ENCODE measurements at regions not wholly inside any gene's neighbourhood (a gene's known extent, or its start where the extent isn't known, plus 50 kb on each side); places are given as distances from the start of the nearest gene placed in this dataset.

DNA sequence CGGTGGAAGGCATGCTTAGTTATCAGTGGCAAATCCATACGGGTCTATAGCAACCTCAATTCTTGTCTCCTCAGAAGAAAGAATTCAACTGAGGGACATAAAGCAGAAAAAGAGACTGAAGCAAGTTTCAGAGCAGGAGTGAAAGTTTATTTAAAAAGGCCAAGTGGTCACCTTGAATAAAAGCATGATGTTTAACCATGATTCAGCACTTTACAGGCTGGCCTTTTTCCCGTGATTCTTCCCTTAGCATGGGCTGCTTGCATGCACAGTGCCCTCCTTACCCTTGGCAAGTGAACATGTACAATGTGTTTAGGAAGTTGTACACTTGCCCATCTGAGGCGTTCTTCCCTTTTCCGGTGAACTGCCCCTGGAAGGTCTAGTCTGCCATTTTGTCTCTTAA, 225.3 kb downstream of the ATP23 start:
- DNase-seq, result no peak
- intact Hi-C loops (cut with DNase I), result no loop called here
- no peaks in the 10 kb centered on the region for H3K9me3 ChIP-seq
- H3K27me3 ChIP-seq (ENCODE audit: low read depth), result no peaks in the 10 kb centered on the region
- TF ChIP-seq, protein P1, sequence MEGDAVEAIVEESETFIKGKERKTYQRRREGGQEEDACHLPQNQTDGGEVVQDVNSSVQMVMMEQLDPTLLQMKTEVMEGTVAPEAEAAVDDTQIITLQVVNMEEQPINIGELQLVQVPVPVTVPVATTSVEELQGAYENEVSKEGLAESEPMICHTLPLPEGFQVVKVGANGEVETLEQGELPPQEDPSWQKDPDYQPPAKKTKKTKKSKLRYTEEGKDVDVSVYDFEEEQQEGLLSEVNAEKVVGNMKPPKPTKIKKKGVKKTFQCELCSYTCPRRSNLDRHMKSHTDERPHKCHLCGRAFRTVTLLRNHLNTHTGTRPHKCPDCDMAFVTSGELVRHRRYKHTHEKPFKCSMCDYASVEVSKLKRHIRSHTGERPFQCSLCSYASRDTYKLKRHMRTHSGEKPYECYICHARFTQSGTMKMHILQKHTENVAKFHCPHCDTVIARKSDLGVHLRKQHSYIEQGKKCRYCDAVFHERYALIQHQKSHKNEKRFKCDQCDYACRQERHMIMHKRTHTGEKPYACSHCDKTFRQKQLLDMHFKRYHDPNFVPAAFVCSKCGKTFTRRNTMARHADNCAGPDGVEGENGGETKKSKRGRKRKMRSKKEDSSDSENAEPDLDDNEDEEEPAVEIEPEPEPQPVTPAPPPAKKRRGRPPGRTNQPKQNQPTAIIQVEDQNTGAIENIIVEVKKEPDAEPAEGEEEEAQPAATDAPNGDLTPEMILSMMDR (IDR thresholded peaks at IDR 0.05), result no peak
- H3K4me3 ChIP-seq, result no peak overlapping the region
- no peak for ATAC-seq
- H3K36me3 ChIP-seq, result no peaks in the 10 kb centered on the region
- no peak overlapping the region for H3K27ac ChIP-seq
- no peaks in the 10 kb centered on the region for H3K4me1 ChIP-seq

DNA sequence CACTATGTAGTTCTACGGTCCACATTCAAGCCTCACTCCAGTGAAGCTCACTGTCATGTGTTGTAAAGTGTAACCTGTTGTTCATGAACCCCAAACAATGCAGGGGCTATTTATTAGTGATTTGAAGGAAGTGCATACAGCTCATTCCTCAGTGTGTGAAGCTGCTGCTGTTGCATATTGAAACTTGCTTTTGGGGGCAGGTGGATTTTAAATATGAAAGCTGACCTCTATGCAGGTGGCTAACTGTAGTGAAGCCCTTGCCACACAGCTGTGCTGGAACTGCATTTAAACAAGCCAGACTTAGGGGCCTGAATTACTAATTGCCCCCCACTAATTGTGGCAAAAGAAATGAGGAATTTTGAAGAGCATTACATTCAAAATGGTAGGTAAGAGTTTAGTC, 226.3 kb downstream of the ATP23 start:
- Histone ChIP-seq H3K9me3 (no peaks in the 10 kb centered on the region), H3K27ac (no peak overlapping the region), H3K4me3 (no peak overlapping the region), H3K36me3 (no peaks in the 10 kb centered on the region), H3K4me1 (no peaks in the 10 kb centered on the region), H3K27me3 (ENCODE audit: low read depth) (no peaks in the 10 kb centered on the region)
- intact Hi-C loops (cut with DNase I), result no loop called here
- TF ChIP-seq, protein P1 (IDR thresholded peaks at IDR 0.05), result no peak
- ATAC-seq (no peak), DNase-seq (no peak)

DNA sequence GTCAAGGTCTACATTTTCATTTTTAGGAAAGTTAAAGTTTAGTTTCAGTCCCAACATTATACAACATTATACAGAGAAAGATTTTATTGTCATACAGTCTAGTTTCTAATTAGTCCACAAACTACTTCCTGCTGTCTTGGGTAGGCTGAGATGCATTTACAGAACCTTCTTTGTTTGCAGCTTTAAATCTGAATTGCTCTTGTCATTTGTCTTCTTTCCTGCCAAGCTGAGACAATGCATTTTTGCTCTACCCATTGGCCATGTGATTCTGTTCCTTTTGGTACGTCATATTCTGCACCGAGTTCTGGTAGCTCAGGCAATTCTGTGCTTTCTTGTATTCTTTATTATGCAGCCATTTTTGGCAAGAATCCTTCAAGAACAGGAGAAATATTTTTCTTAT, 228.5 kb downstream of the ATP23 start:
- H3K36me3 ChIP-seq, result no peaks in the 10 kb centered on the region
- no peak for DNase-seq
- no peaks in the 10 kb centered on the region for H3K27me3 ChIP-seq (ENCODE audit: low read depth)
- H3K4me3 ChIP-seq, result no peak overlapping the region
- H3K4me1 ChIP-seq, result no peaks in the 10 kb centered on the region
- TF ChIP-seq, protein P1 (IDR thresholded peaks at IDR 0.05), result no peak
- intact Hi-C loops (cut with DNase I), result no loop called here
- no peak overlapping the region for H3K27ac ChIP-seq
- H3K9me3 ChIP-seq, result no peaks in the 10 kb centered on the region
- ATAC-seq, result no peak

GRCh38 chr12:58171914-58172313, 230.5 kb downstream of the ATP23 start:
- TF ChIP-seq, protein P1 (IDR thresholded peaks at IDR 0.05), result no peak
- no peaks in the 10 kb centered on the region for H3K36me3 ChIP-seq
- ATAC-seq (no peak), DNase-seq (no peak)
- H3K27ac ChIP-seq, result no peak overlapping the region
- no peaks in the 10 kb centered on the region for H3K27me3 ChIP-seq (ENCODE audit: low read depth)
- H3K4me1 ChIP-seq, result no peaks in the 10 kb centered on the region
- intact Hi-C loops (cut with DNase I), result no loop called here
- no peaks in the 10 kb centered on the region for H3K9me3 ChIP-seq
- H3K4me3 ChIP-seq, result no peak overlapping the region

GRCh38 chr12:58172433-58173073, 231.2 kb downstream of the ATP23 start:
- Histone ChIP-seq H3K27me3 (ENCODE audit: low read depth) (no peaks in the 10 kb centered on the region), H3K4me1 (no peaks in the 10 kb centered on the region), H3K36me3 (no peaks in the 10 kb centered on the region), H3K4me3 (no peak overlapping the region), H3K27ac (no peak overlapping the region), H3K9me3 (no peaks in the 10 kb centered on the region)
- intact Hi-C loops (cut with DNase I), result no loop called here
- DNase-seq (no peak), ATAC-seq (no peak)
- TF ChIP-seq, protein P1 (IDR thresholded peaks at IDR 0.05), result no peak
